Nephron (organoid): ENCODE measurements at regions not wholly inside any gene's neighbourhood (a gene's known extent, or its start where the extent isn't known, plus 50 kb on each side); places are given as distances from the start of the nearest gene placed in this dataset.

Experiments
- H3K27ac Mint-ChIP-seq, 3 experiments: 2 replicates each; pipeline ENCODE4 v1.8.0; 2020; ENCODE audit warnings: mixed read lengths in 3 of 3, mild to moderate bottlenecking in 2 of 3, moderate library complexity in 1 of 3
- H3K27me3 Mint-ChIP-seq: 2 replicates; pipeline ENCODE4 v1.8.0; 2021; ENCODE audit warnings: low read depth, mild to moderate bottlenecking, moderate library complexity, mixed read lengths
- H3K36me3 Mint-ChIP-seq: 2 replicates; pipeline ENCODE4 v1.8.0; 2020; ENCODE audit warnings: low read depth, mixed read lengths
- H3K4me1 Mint-ChIP-seq: 2 replicates; pipeline ENCODE4 v1.8.0; 2020; ENCODE audit warnings: mixed read lengths
- H3K4me3 Mint-ChIP-seq, 3 experiments: 2 replicates each; pipeline ENCODE4 v1.8.0; 2020; ENCODE audit warnings: mild to moderate bottlenecking in 3 of 3, mixed read lengths in 3 of 3, moderate library complexity in 2 of 3
- H3K9me3 Mint-ChIP-seq: 2 replicates; pipeline ENCODE4 v1.8.0; 2020; ENCODE audit warnings: mixed read lengths
- TF ChIP-seq, protein P1 (sequence below), 3 experiments: fragments of 200-600 bp; sonication (generic); IDR thresholded peaks; one replicate each; pipeline ENCODE4 v1.5.0; 2021; ENCODE audit warnings: antibody characterized with exemption in 3 of 3; ENCODE audit not compliant: unreplicated experiment in 3 of 3

DNA sequence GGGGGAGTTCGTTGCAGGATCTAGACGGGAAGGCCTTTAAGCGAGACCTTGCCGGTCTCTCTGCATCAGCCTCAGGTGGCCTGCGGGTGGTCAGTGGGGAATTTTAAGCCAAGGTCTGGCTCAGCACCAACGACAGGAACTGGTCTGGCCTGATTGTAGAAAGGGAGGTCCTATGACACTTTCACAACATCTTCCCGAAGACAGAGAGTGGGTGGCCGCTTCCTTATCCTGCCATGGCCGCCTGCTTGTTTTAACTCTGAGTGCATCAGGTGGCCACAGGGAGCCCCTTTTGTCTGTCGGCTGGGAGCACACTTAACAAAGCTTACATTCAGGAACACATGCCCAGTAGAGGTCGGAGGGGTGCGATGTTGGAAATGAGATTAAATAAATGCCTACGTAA lies 363.7 kb upstream of the MYT1L start:
- H3K27me3 Mint-ChIP-seq: peaks cover 32% of the 10 kb centered on the region
- no peak overlapping the region for H3K4me3 Mint-ChIP-seq
- TF ChIP-seq, protein P1, sequence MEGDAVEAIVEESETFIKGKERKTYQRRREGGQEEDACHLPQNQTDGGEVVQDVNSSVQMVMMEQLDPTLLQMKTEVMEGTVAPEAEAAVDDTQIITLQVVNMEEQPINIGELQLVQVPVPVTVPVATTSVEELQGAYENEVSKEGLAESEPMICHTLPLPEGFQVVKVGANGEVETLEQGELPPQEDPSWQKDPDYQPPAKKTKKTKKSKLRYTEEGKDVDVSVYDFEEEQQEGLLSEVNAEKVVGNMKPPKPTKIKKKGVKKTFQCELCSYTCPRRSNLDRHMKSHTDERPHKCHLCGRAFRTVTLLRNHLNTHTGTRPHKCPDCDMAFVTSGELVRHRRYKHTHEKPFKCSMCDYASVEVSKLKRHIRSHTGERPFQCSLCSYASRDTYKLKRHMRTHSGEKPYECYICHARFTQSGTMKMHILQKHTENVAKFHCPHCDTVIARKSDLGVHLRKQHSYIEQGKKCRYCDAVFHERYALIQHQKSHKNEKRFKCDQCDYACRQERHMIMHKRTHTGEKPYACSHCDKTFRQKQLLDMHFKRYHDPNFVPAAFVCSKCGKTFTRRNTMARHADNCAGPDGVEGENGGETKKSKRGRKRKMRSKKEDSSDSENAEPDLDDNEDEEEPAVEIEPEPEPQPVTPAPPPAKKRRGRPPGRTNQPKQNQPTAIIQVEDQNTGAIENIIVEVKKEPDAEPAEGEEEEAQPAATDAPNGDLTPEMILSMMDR (IDR thresholded peaks at IDR 0.05; ENCODE audit: unreplicated experiment in 3 of 3): no peak
- H3K4me1 Mint-ChIP-seq: peaks cover 11% of the 10 kb centered on the region
- no peaks in the 10 kb centered on the region for H3K36me3 Mint-ChIP-seq
- H3K9me3 Mint-ChIP-seq: no peaks in the 10 kb centered on the region
- H3K27ac Mint-ChIP-seq: no peak overlapping the region

DNA sequence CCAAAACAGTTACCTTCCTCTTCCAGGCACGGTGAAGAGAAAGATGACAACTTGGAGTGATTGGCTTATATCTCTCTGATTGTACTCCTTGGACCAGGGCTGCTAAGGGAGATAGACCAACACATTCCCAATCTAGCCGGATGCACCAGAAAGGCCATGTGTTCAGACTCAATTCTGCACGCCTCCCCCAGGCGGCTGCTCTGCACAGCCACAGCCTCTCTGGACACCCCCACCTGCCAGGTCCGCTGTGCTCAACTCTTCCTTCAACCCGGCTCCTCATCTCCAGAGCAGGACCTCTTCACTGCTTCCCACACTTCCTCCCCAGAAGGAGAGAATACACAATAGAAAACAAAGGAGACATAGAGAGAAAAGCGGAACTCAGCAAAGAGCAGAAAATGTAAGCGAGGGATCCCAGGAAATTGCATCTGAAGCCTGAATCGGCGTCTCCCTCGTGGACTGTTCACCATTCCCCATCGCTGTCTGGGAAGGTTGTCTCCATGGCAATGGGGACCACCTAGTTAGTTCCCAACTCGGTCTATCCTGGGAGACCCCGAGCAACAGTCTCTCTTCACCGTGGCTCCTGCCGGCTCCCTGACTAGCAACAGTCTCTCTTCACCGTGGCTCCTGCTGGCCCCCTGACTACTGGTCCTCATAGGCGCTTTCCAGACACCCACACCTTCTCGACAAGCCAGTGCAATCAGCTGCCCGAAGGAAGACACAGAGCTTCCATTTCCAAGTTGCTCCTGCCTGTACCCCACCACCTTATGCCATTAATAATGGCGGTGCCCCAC lies 361.7 kb upstream of the MYT1L start:
- Mint-ChIP-seq H3K27ac (no peak overlapping the region), H3K9me3 (no peaks in the 10 kb centered on the region), H3K4me3 (no peak overlapping the region), H3K36me3 (no peaks in the 10 kb centered on the region), H3K4me1 (peaks cover 11% of the 10 kb centered on the region), H3K27me3 (peaks cover 36% of the 10 kb centered on the region)
- TF ChIP-seq, protein P1 (IDR thresholded peaks at IDR 0.05; ENCODE audit: unreplicated experiment in 3 of 3): no peak

DNA sequence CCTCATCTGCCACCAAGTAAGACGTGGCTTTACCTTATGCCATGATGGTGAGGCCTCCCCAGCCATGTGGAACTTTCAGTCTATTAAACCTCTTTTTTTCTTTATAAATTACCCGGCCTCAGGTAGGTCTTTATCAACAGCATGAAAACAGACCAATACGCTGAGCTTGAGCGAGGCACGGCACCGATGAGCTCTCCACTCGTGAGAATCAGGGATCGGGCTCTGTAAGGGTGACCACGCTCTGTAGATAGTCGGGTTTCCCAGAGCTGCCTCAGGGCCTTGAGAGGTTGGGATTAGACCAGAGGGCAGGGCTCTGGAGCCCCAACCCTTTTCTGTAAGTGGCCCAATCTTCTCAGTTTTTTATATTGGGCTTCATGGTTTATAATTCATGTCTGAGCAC lies 360.3 kb upstream of the MYT1L start:
- Mint-ChIP-seq H3K27ac (no peak overlapping the region), H3K4me3 (no peak overlapping the region), H3K36me3 (no peaks in the 10 kb centered on the region), H3K27me3 (peaks cover 36% of the 10 kb centered on the region), H3K9me3 (no peaks in the 10 kb centered on the region), H3K4me1 (peaks cover 13% of the 10 kb centered on the region)
- TF ChIP-seq, protein P1 (IDR thresholded peaks at IDR 0.05; ENCODE audit: unreplicated experiment in 3 of 3): no peak

DNA sequence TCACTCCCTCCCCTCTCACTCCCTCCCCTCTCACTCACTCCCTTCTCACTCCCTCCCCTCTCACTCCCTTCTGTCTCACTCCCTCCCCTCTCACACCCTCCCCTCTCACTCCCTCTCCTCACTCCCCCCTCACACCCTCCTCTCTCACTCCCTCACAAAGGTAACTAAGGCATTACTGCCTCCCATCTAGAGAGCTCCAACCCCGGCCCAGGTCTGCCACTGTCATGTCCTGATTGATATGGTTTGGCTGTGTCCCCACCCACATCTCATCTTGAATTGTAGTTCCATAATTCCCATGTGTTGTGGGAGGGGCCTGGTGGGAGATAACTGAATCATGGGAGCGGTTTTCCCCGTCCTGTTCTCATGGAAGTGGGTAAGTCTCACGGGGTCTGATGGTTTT lies 359.9 kb upstream of the MYT1L start:
- Mint-ChIP-seq H3K9me3 (no peaks in the 10 kb centered on the region), H3K4me3 (no peak overlapping the region), H3K36me3 (no peaks in the 10 kb centered on the region), H3K27me3 (peaks cover 35% of the 10 kb centered on the region), H3K4me1 (peaks cover 17% of the 10 kb centered on the region), H3K27ac (no peak overlapping the region)
- TF ChIP-seq, protein P1 (IDR thresholded peaks at IDR 0.05; ENCODE audit: unreplicated experiment in 3 of 3): no peak

DNA sequence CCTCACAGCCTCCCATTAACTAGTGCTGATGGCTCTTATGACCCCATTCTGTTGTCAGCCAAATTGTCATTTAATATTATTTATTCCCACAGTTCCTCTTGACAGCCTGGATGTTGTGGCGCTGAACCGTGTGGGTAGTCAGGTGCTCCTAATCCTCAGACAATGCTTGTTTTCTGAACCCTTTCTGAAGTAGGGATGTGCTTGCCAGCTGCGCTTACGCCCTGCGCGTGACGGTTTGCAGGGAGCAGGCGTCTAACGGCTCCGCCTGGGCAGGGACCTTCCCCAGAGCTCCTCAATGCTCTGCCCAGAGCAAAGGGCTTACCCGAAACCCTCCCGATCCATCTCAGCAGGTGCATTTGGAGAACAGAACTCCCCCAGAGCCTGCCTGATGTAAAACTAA lies 358.2 kb upstream of the MYT1L start:
- Mint-ChIP-seq H3K4me1 (peaks cover 21% of the 10 kb centered on the region), H3K27ac (no peak overlapping the region), H3K9me3 (no peaks in the 10 kb centered on the region), H3K27me3 (peaks cover 22% of the 10 kb centered on the region), H3K36me3 (no peaks in the 10 kb centered on the region), H3K4me3 (no peak overlapping the region)
- TF ChIP-seq, protein P1 (IDR thresholded peaks at IDR 0.05; ENCODE audit: unreplicated experiment in 3 of 3): no peak

DNA sequence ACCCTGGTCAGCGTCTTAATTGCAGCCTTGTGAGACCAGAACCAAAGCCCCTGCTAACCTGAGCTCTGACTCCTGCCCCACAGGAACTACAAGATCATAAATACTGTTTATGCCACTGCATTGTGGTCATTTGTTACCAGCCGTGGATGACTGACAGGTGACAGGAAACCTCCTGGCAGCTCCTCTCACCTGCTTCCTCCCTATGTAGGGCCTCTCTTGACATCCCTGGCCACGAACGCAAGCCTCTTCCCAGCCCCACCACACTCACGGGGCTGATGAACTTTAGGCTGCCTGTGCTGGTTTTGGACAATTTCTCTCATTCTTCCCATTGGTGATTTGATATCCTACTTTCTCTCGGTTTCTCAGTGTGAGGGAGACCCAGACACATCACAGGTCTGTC lies 357.2 kb upstream of the MYT1L start:
- no peak overlapping the region for H3K27ac Mint-ChIP-seq
- no peaks in the 10 kb centered on the region for H3K36me3 Mint-ChIP-seq
- peaks cover 28% of the 10 kb centered on the region for H3K4me1 Mint-ChIP-seq
- H3K4me3 Mint-ChIP-seq: no peak overlapping the region
- H3K27me3 Mint-ChIP-seq: peaks cover 18% of the 10 kb centered on the region
- TF ChIP-seq, protein P1 (IDR thresholded peaks at IDR 0.05; ENCODE audit: unreplicated experiment in 3 of 3): no peak
- H3K9me3 Mint-ChIP-seq: no peaks in the 10 kb centered on the region
